ENCODE measurements at regions not wholly inside any gene's neighbourhood (a gene's known extent, or its start where the extent isn't known, plus 50 kb on each side); places are given as distances from the start of the nearest gene placed in this dataset.
"Not testable (repeated sequence)": the region's sequence is repeated elsewhere in the genome, so short reads cannot be mapped to it uniquely, and the experiment has no call there.

GRCh38 chr2:80943487-80943886, 638.9 kb upstream of the LRRTM1 start:
- H2AFZ ChIP-seq (ENCODE audit: low read length): no peak overlapping the region
- no peaks in the 10 kb centered on the region for H3K9me3 ChIP-seq (ENCODE audit: insufficient read depth, low read depth, low read length)
- H3K36me3 ChIP-seq (ENCODE audit: insufficient read depth, low read length): no peaks in the 10 kb centered on the region
- H3K79me2 ChIP-seq (ENCODE audit: insufficient read depth, low read length): no peaks in the 10 kb centered on the region
- no peaks in the 10 kb centered on the region for H3F3A ChIP-seq (ENCODE audit: low read depth)
- H3K4me3 ChIP-seq (ENCODE audit: low read length, poor library complexity, severe bottlenecking): no peak overlapping the region
- no peaks in the 10 kb centered on the region for H4K20me1 ChIP-seq (ENCODE audit: insufficient read depth, low read length, poor library complexity, severe bottlenecking)
- TF ChIP-seq CTCF (conservative IDR thresholded peaks at IDR 0.05; ENCODE audit: low read length) (no peak), EZH2phosphoT487 (IDR thresholded peaks at IDR 0.05; ENCODE audit: borderline replicate concordance) (no peak)
- H3K4me2 ChIP-seq (ENCODE audit: low read depth, low read length, poor library complexity, severe bottlenecking): no peak overlapping the region
- no peaks in the 10 kb centered on the region for H3K27me3 ChIP-seq (ENCODE audit: insufficient read depth, low read length, poor library complexity, severe bottlenecking)
- no peaks in the 10 kb centered on the region for H3K4me1 ChIP-seq (ENCODE audit: insufficient read depth, low read length, poor library complexity, severe bottlenecking)
- no peak overlapping the region for H3K9ac ChIP-seq (ENCODE audit: low read depth, low read length, poor library complexity, severe bottlenecking)
- H3K9me2 ChIP-seq (replicated peaks; ENCODE audit: low read depth, low read length): no peaks in the 10 kb centered on the region

- H3K27me3 ChIP-seq (ENCODE audit: insufficient read depth, low read length, poor library complexity, severe bottlenecking): no peaks in the 10 kb centered on the region
- no peaks in the 10 kb centered on the region for H3F3A ChIP-seq (ENCODE audit: low read depth)
- no peaks in the 10 kb centered on the region for H3K9me3 ChIP-seq (ENCODE audit: insufficient read depth, low read depth, low read length)
- H3K4me1 ChIP-seq (ENCODE audit: insufficient read depth, low read length, poor library complexity, severe bottlenecking): no peaks in the 10 kb centered on the region
- H3K4me3 ChIP-seq (ENCODE audit: low read length, poor library complexity, severe bottlenecking): no peak overlapping the region
- no peaks in the 10 kb centered on the region for H3K36me3 ChIP-seq (ENCODE audit: insufficient read depth, low read length)
- no peaks in the 10 kb centered on the region for H4K20me1 ChIP-seq (ENCODE audit: insufficient read depth, low read length, poor library complexity, severe bottlenecking)
- H3K9ac ChIP-seq (ENCODE audit: low read depth, low read length, poor library complexity, severe bottlenecking): no peak overlapping the region
- no peak overlapping the region for H3K4me2 ChIP-seq (ENCODE audit: low read depth, low read length, poor library complexity, severe bottlenecking)
- no peak for TF ChIP-seq EZH2phosphoT487 (IDR thresholded peaks at IDR 0.05; ENCODE audit: borderline replicate concordance)
- TF ChIP-seq CTCF (conservative IDR thresholded peaks at IDR 0.05; ENCODE audit: low read length): no peak
- no peaks in the 10 kb centered on the region for H3K79me2 ChIP-seq (ENCODE audit: insufficient read depth, low read length)
- no peaks in the 10 kb centered on the region for H3K9me2 ChIP-seq (replicated peaks; ENCODE audit: low read depth, low read length)
- H2AFZ ChIP-seq (ENCODE audit: low read length): no peak overlapping the region
Observed at GRCh38 chr2:80942766-80943165, 638.2 kb upstream of the LRRTM1 start.

GRCh38 chr2:80938463-80938862, 633.9 kb upstream of the LRRTM1 start:
- Histone ChIP-seq H3K9ac (ENCODE audit: low read depth, low read length, poor library complexity, severe bottlenecking) (no peak overlapping the region), H3K4me3 (ENCODE audit: low read length, poor library complexity, severe bottlenecking) (no peak overlapping the region), H3F3A (ENCODE audit: low read depth) (no peaks in the 10 kb centered on the region), H3K36me3 (ENCODE audit: insufficient read depth, low read length) (no peaks in the 10 kb centered on the region), H3K9me3 (ENCODE audit: insufficient read depth, low read depth, low read length) (no peaks in the 10 kb centered on the region), H3K27me3 (ENCODE audit: insufficient read depth, low read length, poor library complexity, severe bottlenecking) (no peaks in the 10 kb centered on the region), H3K4me2 (ENCODE audit: low read depth, low read length, poor library complexity, severe bottlenecking) (no peak overlapping the region), H3K9me2 (replicated peaks; ENCODE audit: low read depth, low read length) (no peaks in the 10 kb centered on the region), H2AFZ (ENCODE audit: low read length) (no peak overlapping the region), H3K4me1 (ENCODE audit: insufficient read depth, low read length, poor library complexity, severe bottlenecking) (no peaks in the 10 kb centered on the region), H4K20me1 (ENCODE audit: insufficient read depth, low read length, poor library complexity, severe bottlenecking) (no peaks in the 10 kb centered on the region), H3K79me2 (ENCODE audit: insufficient read depth, low read length) (no peaks in the 10 kb centered on the region)
- TF ChIP-seq CTCF (conservative IDR thresholded peaks at IDR 0.05; ENCODE audit: low read length) (no peak), EZH2phosphoT487 (IDR thresholded peaks at IDR 0.05; ENCODE audit: borderline replicate concordance) (no peak)

- not testable (repeated sequence) for H3K4me3 ChIP-seq (ENCODE audit: low read length, poor library complexity, severe bottlenecking); H2AFZ ChIP-seq (ENCODE audit: low read length); H3F3A ChIP-seq (ENCODE audit: low read depth); H3K4me2 ChIP-seq (ENCODE audit: low read depth, low read length, poor library complexity, severe bottlenecking); H3K4me1 ChIP-seq (ENCODE audit: insufficient read depth, low read length, poor library complexity, severe bottlenecking); H3K9me3 ChIP-seq (ENCODE audit: insufficient read depth, low read depth, low read length); H3K79me2 ChIP-seq (ENCODE audit: insufficient read depth, low read length); H3K27me3 ChIP-seq (ENCODE audit: insufficient read depth, low read length, poor library complexity, severe bottlenecking); H3K36me3 ChIP-seq (ENCODE audit: insufficient read depth, low read length); H4K20me1 ChIP-seq (ENCODE audit: insufficient read depth, low read length, poor library complexity, severe bottlenecking); H3K9ac ChIP-seq (ENCODE audit: low read depth, low read length, poor library complexity, severe bottlenecking); H3K9me2 ChIP-seq (replicated peaks; ENCODE audit: low read depth, low read length)
Observed at GRCh38 chr2:80931820-80932219, 627.3 kb upstream of the LRRTM1 start.

Data from Loucy (cell line).